Peyer's patch (tissue), 4 donors: ENCODE measurements at regions not wholly inside any gene's neighbourhood (a gene's known extent, or its start where the extent isn't known, plus 50 kb on each side); places are given as distances from the start of the nearest gene placed in this dataset.

Experiments
- POLR2A ChIP-seq, 2 donors: fragments of 450-650 bp; IDR thresholded peaks; one replicate each; pipeline ENCODE4 v1.5.1; 2017; ENCODE audit warnings: antibody characterized with exemption in 2 of 2, mild to moderate bottlenecking in 2 of 2, moderate library complexity in 2 of 2
- TF ChIP-seq, protein P1 (sequence below), 6 experiments: fragments of 450-650 bp in 4 of 6; fragments of 200-600 bp in 2 of 6; sonication (generic) in 1 of 6; IDR thresholded peaks; one replicate each; pipeline ENCODE4 v1.5.1; 2017 to 2019; ENCODE audit warnings: antibody characterized with exemption in 6 of 6, mild to moderate bottlenecking in 3 of 6, moderate library complexity in 1 of 6

- TF ChIP-seq, protein P1, sequence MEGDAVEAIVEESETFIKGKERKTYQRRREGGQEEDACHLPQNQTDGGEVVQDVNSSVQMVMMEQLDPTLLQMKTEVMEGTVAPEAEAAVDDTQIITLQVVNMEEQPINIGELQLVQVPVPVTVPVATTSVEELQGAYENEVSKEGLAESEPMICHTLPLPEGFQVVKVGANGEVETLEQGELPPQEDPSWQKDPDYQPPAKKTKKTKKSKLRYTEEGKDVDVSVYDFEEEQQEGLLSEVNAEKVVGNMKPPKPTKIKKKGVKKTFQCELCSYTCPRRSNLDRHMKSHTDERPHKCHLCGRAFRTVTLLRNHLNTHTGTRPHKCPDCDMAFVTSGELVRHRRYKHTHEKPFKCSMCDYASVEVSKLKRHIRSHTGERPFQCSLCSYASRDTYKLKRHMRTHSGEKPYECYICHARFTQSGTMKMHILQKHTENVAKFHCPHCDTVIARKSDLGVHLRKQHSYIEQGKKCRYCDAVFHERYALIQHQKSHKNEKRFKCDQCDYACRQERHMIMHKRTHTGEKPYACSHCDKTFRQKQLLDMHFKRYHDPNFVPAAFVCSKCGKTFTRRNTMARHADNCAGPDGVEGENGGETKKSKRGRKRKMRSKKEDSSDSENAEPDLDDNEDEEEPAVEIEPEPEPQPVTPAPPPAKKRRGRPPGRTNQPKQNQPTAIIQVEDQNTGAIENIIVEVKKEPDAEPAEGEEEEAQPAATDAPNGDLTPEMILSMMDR (IDR thresholded peaks at IDR 0.05): no peak
- no peak for TF ChIP-seq POLR2A (IDR thresholded peaks at IDR 0.05)
Measured at GRCh38 chr2:185891804-185892411, 153.3 kb downstream of the FSIP2 start.
